ENCODE measurements at regions not wholly inside any gene's neighbourhood (a gene's known extent, or its start where the extent isn't known, plus 50 kb on each side); places are given as distances from the start of the nearest gene placed in this dataset.
"Not testable (repeated sequence)": the region's sequence is repeated elsewhere in the genome, so short reads cannot be mapped to it uniquely, and the experiment has no call there.

GRCh38 chrX:63285375-63285774, 65.8 kb downstream of the SPIN4 start:
- DNase-seq (ENCODE audit: insufficient read length, low spot score) (no peak), FAIRE-seq (no peak)
- TF ChIP-seq POLR2A (IDR thresholded peaks at IDR 0.05; ENCODE audit: low read depth, low read length), result no peak

GRCh38 chrX:63284659-63285058, 66.5 kb downstream of the SPIN4 start:
- FAIRE-seq (no peak), DNase-seq (ENCODE audit: insufficient read length, low spot score) (no peak)
- TF ChIP-seq POLR2A (IDR thresholded peaks at IDR 0.05; ENCODE audit: low read depth, low read length), result no peak

GRCh38 chrX:63283348-63283747, 67.8 kb downstream of the SPIN4 start:
- DNase-seq (ENCODE audit: insufficient read length, low spot score) (no peak), FAIRE-seq (no peak)
- no peak for TF ChIP-seq POLR2A (IDR thresholded peaks at IDR 0.05; ENCODE audit: low read depth, low read length)

DNA sequence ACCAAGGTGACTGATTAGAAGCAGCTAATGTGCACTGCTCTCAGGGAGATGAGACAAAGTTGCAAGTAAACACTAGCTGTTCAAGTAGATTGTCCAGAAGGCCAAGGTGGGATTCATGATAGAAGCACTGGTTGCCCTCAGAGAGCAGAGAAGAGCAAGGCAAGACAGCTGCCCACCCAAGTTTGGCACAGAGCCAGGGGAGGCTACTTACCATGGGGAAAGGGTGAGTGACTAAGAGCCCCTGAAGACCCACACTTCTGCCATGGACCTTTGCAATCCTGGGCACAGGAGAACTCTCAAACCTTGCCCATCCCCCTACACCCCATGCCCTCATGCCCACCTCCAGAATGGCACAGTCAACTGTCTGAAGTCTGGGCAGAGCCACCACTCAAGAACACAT, 68.3 kb downstream of the SPIN4 start:
- no peak for DNase-seq (ENCODE audit: insufficient read length, low spot score)
- no peak for TF ChIP-seq POLR2A (IDR thresholded peaks at IDR 0.05; ENCODE audit: low read depth, low read length)
- no peak for FAIRE-seq

DNA sequence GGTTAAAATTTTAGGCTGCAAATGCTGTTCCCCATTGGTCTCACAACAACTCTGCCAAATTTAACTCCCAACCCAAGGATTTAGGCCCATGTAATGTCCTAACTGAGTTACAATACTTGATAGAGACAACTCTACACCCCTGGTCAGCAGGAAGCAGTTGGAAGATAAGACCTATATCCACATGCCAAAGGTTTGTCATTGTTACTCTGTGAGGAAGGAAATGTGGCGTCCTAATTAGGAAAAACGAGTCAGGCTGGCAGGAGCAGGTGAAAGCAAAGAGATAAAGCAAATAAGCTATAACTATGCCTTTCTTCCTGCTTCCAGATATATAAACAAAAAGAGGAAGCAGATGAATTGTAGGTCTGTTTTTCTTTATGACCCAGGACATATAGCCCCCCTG, 69.1 kb downstream of the SPIN4 start:
- DNase-seq (ENCODE audit: insufficient read length, low spot score) (no peak), FAIRE-seq (no peak)

GRCh38 chrX:63281465-63281864, 69.7 kb downstream of the SPIN4 start:
- FAIRE-seq (no peak), DNase-seq (ENCODE audit: insufficient read length, low spot score) (no peak)
- TF ChIP-seq POLR2A (IDR thresholded peaks at IDR 0.05; ENCODE audit: low read depth, low read length), result no peak

More for the DNA sequence above, 69.1 kb downstream of the SPIN4 start:
- no peak for TF ChIP-seq POLR2A (IDR thresholded peaks at IDR 0.05; ENCODE audit: low read depth, low read length)

GRCh38 chrX:63277394-63277793, 73.7 kb downstream of the SPIN4 start:
- not testable (repeated sequence) for FAIRE-seq; DNase-seq (ENCODE audit: insufficient read length, low spot score)

GRCh38 chrX:63275127-63275526, 76.0 kb downstream of the SPIN4 start:
- no peak for TF ChIP-seq POLR2A (IDR thresholded peaks at IDR 0.05; ENCODE audit: low read depth, low read length)
- DNase-seq (ENCODE audit: insufficient read length, low spot score) (no peak), FAIRE-seq (peak; percentile 15)

DNA sequence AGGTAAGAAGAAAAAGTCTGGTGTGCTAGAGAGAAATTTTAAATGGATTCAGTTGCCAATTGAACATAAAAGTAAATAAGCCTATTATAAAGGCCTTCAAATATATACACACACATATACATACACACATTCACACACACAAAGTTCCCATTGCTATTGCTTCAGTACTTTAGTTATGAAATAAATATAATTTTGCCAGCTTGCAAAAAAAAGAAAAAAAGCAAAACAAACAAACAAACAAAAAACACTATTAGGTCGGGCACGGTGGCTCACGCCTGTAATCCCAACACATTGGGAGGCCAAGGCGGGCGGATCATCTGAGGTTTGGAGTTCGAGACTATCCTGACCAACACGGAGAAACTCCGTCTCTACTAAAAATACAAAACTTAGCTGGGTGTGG, 80.3 kb downstream of the SPIN4 start:
- no peak for DNase-seq (ENCODE audit: insufficient read length, low spot score)
- FAIRE-seq, result no peak
- TF ChIP-seq POLR2A (IDR thresholded peaks at IDR 0.05; ENCODE audit: low read depth, low read length), result no peak

- no peak for DNase-seq (ENCODE audit: insufficient read length, low spot score)
- no peak for TF ChIP-seq POLR2A (IDR thresholded peaks at IDR 0.05; ENCODE audit: low read depth, low read length)
- no peak for FAIRE-seq
These were observed 93.0 kb downstream of the SPIN4 start for GRCh38 chrX:63258144-63258543.

DNA sequence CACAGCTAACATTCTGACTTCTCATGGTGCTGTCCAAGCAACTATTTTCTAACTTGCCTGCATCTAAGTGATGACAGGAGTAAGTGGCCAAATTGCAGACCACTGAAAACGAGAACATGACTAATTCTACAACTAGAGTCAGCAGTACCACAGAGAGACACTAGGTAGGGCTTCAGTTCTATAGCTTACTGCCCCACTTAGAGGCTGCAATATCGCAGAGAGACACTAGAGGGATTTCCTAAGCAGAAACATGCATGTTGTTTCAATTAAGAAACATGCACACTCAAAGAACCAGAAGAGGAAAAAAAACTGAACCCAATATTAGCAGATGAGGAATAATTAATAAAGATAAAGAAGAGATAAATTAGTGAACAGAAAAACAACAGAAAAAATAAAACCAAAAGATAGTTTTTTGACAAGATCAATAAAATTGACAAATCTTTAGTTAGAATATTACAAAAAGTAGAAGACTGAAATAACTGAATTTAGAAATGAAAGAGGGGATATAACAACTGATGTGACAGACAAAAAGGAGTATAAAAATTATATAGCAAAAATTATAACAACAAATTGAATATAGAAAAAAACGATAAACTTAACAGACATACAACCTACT, 100.8 kb downstream of the SPIN4 start:
- FAIRE-seq, result no peak
- no peak for TF ChIP-seq POLR2A (IDR thresholded peaks at IDR 0.05; ENCODE audit: low read depth, low read length)

DNA sequence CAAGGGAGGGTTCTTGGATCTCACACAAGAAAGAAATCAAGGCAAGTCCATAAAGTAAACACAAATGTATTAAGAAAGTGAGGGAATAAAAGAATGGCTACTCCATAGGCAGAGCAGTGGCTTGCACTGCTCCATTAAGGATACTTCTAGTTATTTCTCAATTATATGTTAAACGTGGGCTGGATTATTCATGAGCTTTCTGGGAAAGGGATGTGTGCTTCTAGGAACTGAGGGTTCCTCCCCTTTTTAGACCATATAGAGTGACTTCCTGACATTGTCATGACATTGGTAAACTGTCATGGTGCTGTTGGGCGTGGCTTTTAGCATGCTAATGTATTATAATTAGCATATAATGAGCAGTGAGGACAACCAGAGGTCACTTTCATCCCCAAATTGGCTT, 108.4 kb downstream of the SPIN4 start:
- not testable (repeated sequence) for FAIRE-seq; DNase-seq (ENCODE audit: insufficient read length, low spot score)

More for the DNA sequence above, 100.8 kb downstream of the SPIN4 start:
- no peak for DNase-seq (ENCODE audit: insufficient read length, low spot score)

GRCh38 chrX:63235963-63236362, 115.2 kb downstream of the SPIN4 start:
- FAIRE-seq, result not testable (repeated sequence)

DNA sequence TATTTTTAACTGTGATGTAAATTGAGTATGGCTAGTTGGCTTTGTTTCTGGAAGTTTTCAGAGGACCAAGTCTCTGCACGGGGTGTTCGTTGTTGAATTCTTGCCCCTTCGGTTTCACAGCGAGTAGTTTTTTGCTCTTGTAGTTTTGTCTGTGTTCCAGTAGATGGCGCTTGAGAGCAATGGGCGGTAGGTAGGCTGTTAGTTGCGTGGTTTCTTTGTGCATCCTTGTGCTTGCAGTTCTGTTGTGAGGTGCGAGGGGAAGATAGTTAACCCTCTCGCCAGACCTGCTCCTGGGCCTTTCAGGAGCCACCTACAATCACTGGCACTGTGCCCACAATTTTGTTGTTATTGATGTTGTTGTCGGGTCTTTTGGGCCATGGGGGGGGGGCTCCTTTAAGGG, 118.1 kb downstream of the SPIN4 start:
- FAIRE-seq, result peak; percentile 78

More at GRCh38 chrX:63235963-63236362, 115.2 kb downstream of the SPIN4 start:
- DNase-seq (ENCODE audit: insufficient read length, low spot score), result not testable (repeated sequence)

GRCh38 chrX:63218202-63218601, 132.9 kb downstream of the SPIN4 start:
- not testable (repeated sequence) for FAIRE-seq; DNase-seq (ENCODE audit: insufficient read length, low spot score)

More for the DNA sequence above, 118.1 kb downstream of the SPIN4 start:
- not testable (repeated sequence) for DNase-seq (ENCODE audit: insufficient read length, low spot score)

DNA sequence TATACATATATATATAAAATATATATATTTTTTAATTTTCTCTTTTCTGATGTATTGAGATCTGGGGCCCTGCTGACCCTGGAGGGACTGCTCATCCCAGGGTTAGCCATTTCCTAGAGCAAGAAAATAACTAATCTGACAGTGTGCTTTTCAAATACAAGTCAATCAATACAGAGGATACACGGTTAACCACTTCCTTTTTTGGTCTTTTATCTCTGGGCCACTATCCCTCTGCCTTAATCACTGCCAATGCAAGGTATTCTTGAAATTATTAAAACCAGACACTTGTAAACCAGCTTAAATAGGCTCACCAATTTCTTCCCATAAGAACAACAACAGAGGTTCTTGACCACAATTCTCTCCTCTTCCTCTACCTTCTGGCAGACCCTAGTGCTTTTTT, 133.6 kb downstream of the SPIN4 start:
- DNase-seq (ENCODE audit: insufficient read length, low spot score); FAIRE-seq: not testable (repeated sequence)

- DNase-seq (ENCODE audit: insufficient read length, low spot score), result not testable (repeated sequence)
- FAIRE-seq, result peak; percentile 75
These were observed 141.5 kb downstream of the SPIN4 start for GRCh38 chrX:63209645-63210044.

DNA sequence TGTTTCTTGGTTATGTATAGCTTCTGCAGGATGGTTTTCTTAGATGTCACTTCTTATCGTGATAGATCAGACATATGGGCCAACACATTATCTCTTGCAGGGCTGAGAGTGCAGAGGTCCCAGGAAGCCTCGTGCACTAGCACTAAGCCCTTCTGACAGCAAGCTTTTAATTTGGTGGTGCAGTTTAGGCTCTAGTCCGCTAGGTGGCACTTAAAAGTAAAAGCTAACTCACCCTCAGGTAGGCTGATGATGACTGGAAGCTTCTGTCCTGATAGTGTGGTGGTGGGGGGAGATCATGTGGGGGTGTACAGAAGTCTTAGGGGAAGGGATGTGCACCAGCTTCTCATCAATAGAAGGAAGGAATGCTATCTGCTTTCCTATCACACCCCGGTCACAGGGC, 142.0 kb downstream of the SPIN4 start:
- FAIRE-seq, result peak; percentile 81
- not testable (repeated sequence) for DNase-seq (ENCODE audit: insufficient read length, low spot score)

GRCh38 chrX:63204266-63205074, 146.7 kb downstream of the SPIN4 start:
- not testable (repeated sequence) for DNase-seq (ENCODE audit: insufficient read length, low spot score)
- FAIRE-seq, result peak; percentile 100

DNA sequence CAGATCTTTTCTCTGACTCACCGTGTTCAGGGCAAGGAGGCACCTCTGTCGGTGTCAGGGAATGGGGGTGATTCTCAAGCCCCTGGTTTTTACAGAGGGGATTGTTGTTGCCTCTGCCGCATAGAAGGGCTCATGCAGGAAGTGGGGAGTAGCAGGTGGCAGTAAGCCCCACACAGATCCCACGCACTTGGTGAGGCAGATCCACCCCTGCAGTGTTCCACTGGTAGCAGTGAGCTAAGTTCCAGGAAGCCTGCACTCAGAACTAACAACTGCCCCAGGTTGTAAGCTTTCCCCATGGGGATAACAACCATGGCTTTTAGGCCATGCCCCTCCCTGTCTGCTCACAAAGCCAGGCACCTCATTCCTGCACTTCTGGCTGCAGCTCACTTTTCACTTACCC, 149.1 kb downstream of the SPIN4 start:
- FAIRE-seq; DNase-seq (ENCODE audit: insufficient read length, low spot score): not testable (repeated sequence)

Data from H54 (cell line).